ENCODE measurements at regions not wholly inside any gene's neighbourhood (a gene's known extent, or its start where the extent isn't known, plus 50 kb on each side); places are given as distances from the start of the nearest gene placed in this dataset.
A peak's percentile ranks its signal among the peaks of the same experiment; 100 is the strongest.

DNA sequence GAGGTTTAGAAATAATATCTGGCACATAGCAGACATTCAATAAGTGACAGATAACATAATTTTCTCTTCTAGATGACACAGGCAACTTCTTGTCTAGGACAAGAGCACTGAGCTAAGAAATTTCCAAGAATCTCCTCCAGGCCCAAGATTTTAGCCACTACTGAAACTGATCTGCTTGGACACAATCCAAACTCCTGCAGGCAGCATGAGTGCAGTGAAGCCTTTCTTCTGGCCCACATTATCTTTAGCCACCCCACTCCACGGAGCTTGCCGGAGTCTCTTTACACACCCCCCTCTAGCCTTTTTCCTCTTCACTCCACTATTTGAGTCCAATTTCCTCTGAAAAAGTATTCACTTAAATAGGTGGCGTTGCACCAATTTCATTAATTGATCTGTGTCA, 142.9 kb upstream of the DUSP10 start:
- no peak overlapping the region for H3K4me3 Mint-ChIP-seq
- H3K36me3 Mint-ChIP-seq, result peaks cover 3% of the 10 kb centered on the region
- DNase-seq (no peak), ATAC-seq (ENCODE audit: low read depth) (no peak)
- H3K9me3 Mint-ChIP-seq, result peaks cover 2% of the 10 kb centered on the region
- peaks cover 4% of the 10 kb centered on the region for H3K4me1 Mint-ChIP-seq
- H3K27ac Mint-ChIP-seq, result no peak overlapping the region
- H3K27me3 Mint-ChIP-seq, result peaks cover 11% of the 10 kb centered on the region
- POLR2A ChIA-PET, result no interaction called here

DNA sequence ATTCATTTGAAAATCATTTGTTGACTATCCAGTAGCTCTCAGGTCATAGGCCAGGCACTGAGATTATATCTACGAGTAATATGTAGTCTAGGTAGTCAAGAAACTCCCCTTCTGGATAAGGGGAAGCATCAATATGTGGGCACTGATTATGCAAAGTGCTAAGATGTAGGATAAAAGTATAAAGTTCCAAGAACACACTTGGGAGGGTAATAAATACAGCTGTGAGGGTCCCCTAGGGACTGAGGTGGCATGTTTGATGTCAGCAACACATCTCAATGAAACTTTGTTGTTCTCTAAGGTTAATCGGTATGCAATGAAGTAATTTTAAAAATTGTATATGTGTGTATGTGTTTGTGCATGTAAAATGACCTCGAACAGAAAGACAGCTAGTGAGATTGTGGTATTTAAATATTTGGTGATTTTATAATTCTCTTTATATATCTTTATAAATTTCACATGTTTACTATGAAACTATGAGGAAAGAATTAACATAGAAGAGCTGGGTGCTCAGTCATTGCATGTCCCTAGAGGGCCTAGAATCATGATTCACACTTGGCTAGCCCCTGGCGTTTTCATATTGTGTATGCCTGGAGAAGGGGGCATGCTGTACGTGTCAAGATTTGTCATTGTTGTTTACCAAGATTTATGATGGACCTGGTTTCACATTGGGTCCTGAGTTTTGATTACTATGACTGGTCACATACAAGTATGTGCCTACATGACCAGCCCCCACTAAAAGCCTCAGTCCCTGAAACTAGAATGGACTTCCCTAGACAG, 140.1 kb upstream of the DUSP10 start:
- DNase-seq, result no peak
- Mint-ChIP-seq H3K4me3 (no peak overlapping the region), H3K36me3 (peaks cover 2% of the 10 kb centered on the region), H3K27me3 (no peaks in the 10 kb centered on the region), H3K9me3 (no peaks in the 10 kb centered on the region), H3K4me1 (peaks cover 7% of the 10 kb centered on the region), H3K27ac (no peak overlapping the region)
- POLR2A ChIA-PET, result no interaction called here
- ATAC-seq (ENCODE audit: low read depth), result no peak

DNA sequence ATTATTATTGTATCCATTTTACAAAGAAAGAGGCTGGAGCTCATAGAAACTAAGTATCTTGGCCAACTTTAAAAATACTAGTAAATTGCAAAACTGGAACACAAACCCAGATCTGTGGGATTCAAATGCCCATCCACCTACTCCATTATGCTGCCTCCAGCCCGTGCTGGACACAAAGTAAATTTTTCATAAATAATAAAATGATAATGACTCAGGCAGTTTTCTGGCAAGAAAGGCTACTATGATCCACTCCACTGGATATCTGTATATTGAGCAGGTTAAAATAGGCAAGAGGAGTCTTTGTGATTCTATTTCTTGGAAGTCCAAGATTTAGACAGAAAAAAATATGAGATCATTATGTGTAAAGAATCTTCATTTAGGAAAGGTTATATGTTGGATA, 138.3 kb upstream of the DUSP10 start:
- no peak for ATAC-seq (ENCODE audit: low read depth)
- DNase-seq, result no peak
- no peaks in the 10 kb centered on the region for H3K9me3 Mint-ChIP-seq
- H3K27me3 Mint-ChIP-seq, result no peaks in the 10 kb centered on the region
- no peak overlapping the region for H3K27ac Mint-ChIP-seq
- H3K4me1 Mint-ChIP-seq, result peaks cover 5% of the 10 kb centered on the region
- H3K4me3 Mint-ChIP-seq, result no peak overlapping the region
- H3K36me3 Mint-ChIP-seq, result peaks cover 2% of the 10 kb centered on the region
- POLR2A ChIA-PET, result no interaction called here

DNA sequence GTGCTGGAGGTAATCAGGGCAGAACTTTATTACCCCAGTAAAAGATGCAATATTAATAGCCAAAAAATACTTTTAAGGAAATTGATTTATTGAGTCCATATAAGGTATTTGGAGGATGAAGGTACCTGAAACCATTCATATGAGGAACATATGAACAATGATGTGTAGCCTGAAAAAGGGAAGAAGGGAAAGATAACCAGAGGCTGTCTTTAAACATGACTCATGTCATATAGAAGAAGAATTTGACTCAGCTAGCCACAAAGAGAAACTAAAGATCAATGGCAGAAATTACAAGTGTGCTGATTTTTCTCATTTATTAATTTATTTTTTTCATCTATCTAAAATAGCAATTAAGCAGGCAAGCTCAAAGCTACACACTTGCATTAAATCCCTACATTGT, 136.2 kb upstream of the DUSP10 start:
- H3K27me3 Mint-ChIP-seq, result no peaks in the 10 kb centered on the region
- DNase-seq (no peak), ATAC-seq (ENCODE audit: low read depth) (no peak)
- peaks cover 2% of the 10 kb centered on the region for H3K36me3 Mint-ChIP-seq
- H3K9me3 Mint-ChIP-seq, result no peaks in the 10 kb centered on the region
- no peak overlapping the region for H3K27ac Mint-ChIP-seq
- peaks cover 11% of the 10 kb centered on the region for H3K4me1 Mint-ChIP-seq
- H3K4me3 Mint-ChIP-seq, result no peak overlapping the region
- POLR2A ChIA-PET, result interaction anchor here (0.7 kb wide), 1 partner anchor 136 kb away, joined by 3 read pairs; the partner anchor contains the start of gene DUSP10

DNA sequence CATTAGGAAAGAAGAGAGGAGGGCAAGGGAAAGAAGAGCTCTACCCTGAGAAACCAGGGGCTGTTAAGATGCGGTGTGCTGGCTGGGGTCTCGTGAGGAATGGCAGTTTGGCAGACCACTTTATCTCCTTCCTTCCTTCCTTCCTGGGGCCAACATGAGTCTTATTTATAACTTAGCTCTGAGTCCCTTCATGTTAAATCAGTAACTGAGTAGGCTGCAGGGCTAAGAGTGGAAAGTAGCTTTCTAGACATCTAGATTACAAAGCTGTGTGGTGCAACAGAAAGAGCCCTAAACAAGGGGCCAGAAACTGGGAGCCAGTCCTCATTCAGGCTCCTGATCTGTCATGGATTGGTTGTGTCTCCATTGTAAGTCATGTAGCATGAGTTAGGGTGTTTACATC, 135.4 kb upstream of the DUSP10 start:
- no peaks in the 10 kb centered on the region for H3K27me3 Mint-ChIP-seq
- POLR2A ChIA-PET, result no interaction called here
- peaks cover 2% of the 10 kb centered on the region for H3K36me3 Mint-ChIP-seq
- H3K4me3 Mint-ChIP-seq, result no peak overlapping the region
- ATAC-seq (ENCODE audit: low read depth) (no peak), DNase-seq (no peak)
- H3K4me1 Mint-ChIP-seq, result peaks cover 11% of the 10 kb centered on the region
- no peaks in the 10 kb centered on the region for H3K9me3 Mint-ChIP-seq
- no peak overlapping the region for H3K27ac Mint-ChIP-seq

DNA sequence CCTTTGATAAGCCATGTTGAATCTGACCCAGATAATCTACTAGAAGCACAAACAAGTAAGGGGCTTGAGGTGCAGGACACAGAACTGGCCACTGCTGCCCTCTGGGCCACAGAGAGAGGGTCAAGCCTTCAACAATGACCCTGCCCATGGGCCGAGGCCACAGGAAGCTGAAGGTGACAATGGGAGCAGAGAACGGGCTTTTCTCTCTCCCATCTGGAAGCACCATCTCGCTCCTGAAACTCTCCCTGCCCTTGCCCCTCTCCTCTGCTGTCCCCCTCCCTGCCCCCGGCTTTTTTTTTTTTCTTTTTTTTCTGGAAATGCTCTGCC, 133.1 kb upstream of the DUSP10 start:
- peak overlapping the region; percentile 43 for H3K27ac Mint-ChIP-seq
- H3K9me3 Mint-ChIP-seq, result no peaks in the 10 kb centered on the region
- ATAC-seq (ENCODE audit: low read depth), result no peak
- peaks cover 2% of the 10 kb centered on the region for H3K36me3 Mint-ChIP-seq
- POLR2A ChIA-PET, result no interaction called here
- peaks cover 11% of the 10 kb centered on the region for H3K4me1 Mint-ChIP-seq
- DNase-seq, result no peak
- H3K27me3 Mint-ChIP-seq, result no peaks in the 10 kb centered on the region
- no peak overlapping the region for H3K4me3 Mint-ChIP-seq

DNA sequence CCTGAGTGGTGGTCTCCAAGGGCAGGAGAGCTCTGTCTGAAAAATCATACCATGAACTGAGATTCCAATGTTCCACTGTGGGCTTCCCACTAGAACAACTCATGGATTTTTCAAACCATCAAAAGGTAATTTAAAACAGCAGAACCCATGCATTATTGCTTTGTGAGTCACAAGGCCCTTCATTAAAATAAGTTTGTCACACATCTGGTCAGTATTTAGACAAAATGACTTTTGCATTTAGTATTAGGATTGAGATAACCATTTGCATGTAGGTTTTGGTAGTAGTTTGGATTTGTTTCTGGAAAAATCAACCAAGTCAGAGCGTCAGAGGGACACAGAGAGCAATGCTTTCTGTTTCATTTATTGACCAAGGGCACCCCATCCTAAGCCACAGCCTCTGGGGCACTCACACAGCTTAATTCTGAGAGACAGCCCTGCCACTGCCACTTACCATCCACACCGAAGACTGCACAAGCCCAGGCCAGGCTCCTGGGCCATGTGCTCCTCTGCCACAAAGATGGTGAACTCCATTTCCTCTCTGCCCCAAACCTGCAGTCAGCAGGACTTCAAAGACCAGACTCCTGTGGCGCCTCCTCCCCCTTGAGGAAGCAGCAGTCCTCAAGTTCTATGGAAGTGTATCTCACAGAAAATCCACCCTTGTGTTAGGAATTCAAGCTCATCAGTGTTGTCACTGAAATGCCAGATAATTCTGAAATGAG, 132.6 kb upstream of the DUSP10 start:
- Mint-ChIP-seq H3K27ac (peak overlapping the region; percentile 43), H3K4me1 (peaks cover 11% of the 10 kb centered on the region), H3K36me3 (peaks cover 2% of the 10 kb centered on the region), H3K9me3 (no peaks in the 10 kb centered on the region), H3K4me3 (no peak overlapping the region), H3K27me3 (peaks cover under 1% of the 10 kb centered on the region)
- DNase-seq, result no peak
- POLR2A ChIA-PET, result no interaction called here
- no peak for ATAC-seq (ENCODE audit: low read depth)

DNA sequence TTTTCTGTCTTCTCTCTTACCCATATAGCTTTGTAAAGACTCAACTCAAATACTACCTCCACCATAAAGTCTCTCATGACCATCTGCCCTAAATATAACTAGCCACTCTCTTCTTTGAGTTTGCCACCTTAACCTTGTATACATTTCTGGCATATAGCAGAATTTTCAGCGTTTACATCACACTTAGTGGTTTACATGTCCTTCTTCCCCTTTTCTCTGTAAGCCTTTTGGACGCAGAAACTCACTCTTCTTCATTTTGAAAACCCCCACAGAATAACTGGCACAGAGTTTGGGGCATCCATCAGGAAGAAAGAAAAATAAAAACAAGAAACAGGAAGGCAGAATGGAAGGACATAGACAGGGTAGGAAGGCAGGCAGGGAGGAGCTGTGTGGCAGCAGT, 131.8 kb upstream of the DUSP10 start:
- Mint-ChIP-seq H3K4me3 (no peak overlapping the region), H3K27me3 (peaks cover 3% of the 10 kb centered on the region), H3K4me1 (peaks cover 11% of the 10 kb centered on the region), H3K9me3 (no peaks in the 10 kb centered on the region), H3K36me3 (peaks cover 2% of the 10 kb centered on the region), H3K27ac (no peak overlapping the region)
- POLR2A ChIA-PET, result no interaction called here
- DNase-seq, result no peak
- no peak for ATAC-seq (ENCODE audit: low read depth)

DNA sequence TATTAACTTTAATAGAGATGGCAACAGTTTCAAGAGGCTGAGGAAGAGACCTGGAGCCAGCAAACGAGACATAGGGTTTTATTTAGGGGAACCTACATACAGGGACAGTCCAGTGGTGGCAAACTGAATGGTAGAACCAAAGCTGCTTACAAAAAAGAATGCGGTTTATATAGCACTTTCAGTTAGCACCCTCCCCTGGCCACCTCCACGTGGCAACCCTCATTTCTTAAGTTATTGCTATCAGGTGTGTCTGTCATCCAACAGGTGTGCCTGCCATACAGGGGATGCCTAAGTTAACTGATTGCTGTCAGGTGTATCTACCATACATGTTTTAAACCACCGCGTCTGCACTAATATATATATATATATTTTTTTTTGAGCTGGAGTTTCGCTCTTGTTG, 129.2 kb upstream of the DUSP10 start:
- POLR2A ChIA-PET, result no interaction called here

DNA sequence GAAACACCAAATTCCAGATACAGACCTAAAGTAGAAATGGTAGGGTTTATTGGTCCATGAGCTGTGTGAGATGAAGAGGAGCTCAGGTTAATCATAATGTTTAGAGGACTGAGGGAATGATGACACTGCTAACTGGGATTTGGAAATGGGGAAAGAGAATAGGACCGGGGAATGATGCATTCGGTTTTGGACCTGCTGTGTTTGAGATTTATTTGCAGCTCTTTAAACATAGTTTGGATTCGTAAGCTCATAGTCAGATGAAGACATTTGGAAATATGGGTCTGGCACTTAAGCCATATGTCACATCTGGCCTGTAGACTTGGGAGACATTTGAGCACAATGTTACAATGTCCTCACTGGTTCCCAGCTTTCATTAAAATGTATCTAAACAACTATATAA, 127.9 kb upstream of the DUSP10 start:
- H3K27me3 Mint-ChIP-seq, result peaks cover 3% of the 10 kb centered on the region
- DNase-seq (no peak), ATAC-seq (ENCODE audit: low read depth) (no peak)
- H3K9me3 Mint-ChIP-seq, result peaks cover 2% of the 10 kb centered on the region
- no peak overlapping the region for H3K27ac Mint-ChIP-seq
- POLR2A ChIA-PET, result no interaction called here
- peaks cover 5% of the 10 kb centered on the region for H3K4me1 Mint-ChIP-seq
- H3K36me3 Mint-ChIP-seq, result peaks cover 3% of the 10 kb centered on the region
- no peak overlapping the region for H3K4me3 Mint-ChIP-seq

More for the DNA sequence above, 129.2 kb upstream of the DUSP10 start:
- peaks cover 2% of the 10 kb centered on the region for H3K9me3 Mint-ChIP-seq
- ATAC-seq (ENCODE audit: low read depth) (no peak), DNase-seq (no peak)
- no peak overlapping the region for H3K27ac Mint-ChIP-seq
- no peak overlapping the region for H3K4me3 Mint-ChIP-seq
- H3K36me3 Mint-ChIP-seq, result peaks cover 2% of the 10 kb centered on the region
- H3K4me1 Mint-ChIP-seq, result peaks cover 6% of the 10 kb centered on the region
- peaks cover 3% of the 10 kb centered on the region for H3K27me3 Mint-ChIP-seq

DNA sequence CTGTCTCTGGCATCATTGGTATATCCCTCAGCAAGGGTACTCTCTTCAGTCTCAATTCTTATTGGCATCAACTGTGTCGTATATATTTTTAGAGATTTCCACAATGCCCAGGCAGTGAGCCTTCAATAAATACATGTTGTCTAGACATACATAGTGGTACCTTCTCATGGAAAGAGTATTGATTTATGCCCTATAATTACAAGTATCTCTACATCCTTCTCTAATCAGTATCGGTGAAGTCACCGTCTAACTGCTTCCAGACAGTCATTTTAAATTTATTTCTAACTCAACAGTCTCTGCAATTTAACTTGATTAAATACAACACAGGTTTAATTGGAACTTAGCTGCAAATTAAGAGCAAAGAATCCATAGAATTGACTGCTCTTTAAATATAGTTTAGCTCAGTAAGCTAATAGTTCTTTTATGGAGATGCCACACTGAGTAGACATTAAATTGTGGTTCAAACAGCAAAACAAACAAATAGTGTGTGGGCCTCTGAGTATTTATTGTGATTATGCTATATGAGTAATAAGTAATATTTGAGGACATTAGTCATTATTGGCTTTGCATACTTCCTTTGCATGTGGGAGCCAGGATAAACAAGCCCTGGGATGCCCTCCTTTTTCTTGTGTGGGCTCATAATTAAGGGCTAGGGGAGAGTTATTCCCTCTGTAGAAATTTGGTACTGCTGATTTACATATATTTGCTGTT, 126.9 kb upstream of the DUSP10 start:
- POLR2A ChIA-PET, result no interaction called here
- no peak for DNase-seq
- no peak for ATAC-seq (ENCODE audit: low read depth)
- no peaks in the 10 kb centered on the region for H3K4me1 Mint-ChIP-seq
- no peak overlapping the region for H3K4me3 Mint-ChIP-seq
- no peak overlapping the region for H3K27ac Mint-ChIP-seq
- H3K27me3 Mint-ChIP-seq, result peaks cover 3% of the 10 kb centered on the region
- H3K36me3 Mint-ChIP-seq, result peaks cover 3% of the 10 kb centered on the region
- peaks cover 2% of the 10 kb centered on the region for H3K9me3 Mint-ChIP-seq

DNA sequence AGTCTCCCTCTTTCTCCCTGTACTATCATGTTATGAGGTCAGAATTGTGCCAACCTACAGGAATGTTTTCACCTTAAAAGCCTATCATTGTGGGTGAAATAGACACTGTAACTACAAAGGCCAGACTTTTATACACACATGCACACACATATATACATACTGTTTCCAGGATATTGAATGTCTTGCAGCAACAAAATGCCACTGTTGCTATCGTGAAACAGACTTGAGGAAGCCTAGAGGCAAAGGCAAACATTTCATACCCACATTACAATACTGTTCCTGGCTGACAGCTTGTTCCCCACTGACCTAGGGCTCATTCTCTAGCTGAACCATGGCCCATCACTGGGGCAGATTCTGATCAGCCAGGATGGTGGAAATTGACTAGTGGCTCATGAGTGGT, 125.1 kb upstream of the DUSP10 start:
- H3K4me3 Mint-ChIP-seq, result no peak overlapping the region
- ATAC-seq (ENCODE audit: low read depth), result no peak
- no peaks in the 10 kb centered on the region for H3K4me1 Mint-ChIP-seq
- H3K27me3 Mint-ChIP-seq, result peaks cover 3% of the 10 kb centered on the region
- POLR2A ChIA-PET, result no interaction called here
- peaks cover 2% of the 10 kb centered on the region for H3K9me3 Mint-ChIP-seq
- H3K36me3 Mint-ChIP-seq, result peaks cover 3% of the 10 kb centered on the region
- no peak for DNase-seq
- no peak overlapping the region for H3K27ac Mint-ChIP-seq

DNA sequence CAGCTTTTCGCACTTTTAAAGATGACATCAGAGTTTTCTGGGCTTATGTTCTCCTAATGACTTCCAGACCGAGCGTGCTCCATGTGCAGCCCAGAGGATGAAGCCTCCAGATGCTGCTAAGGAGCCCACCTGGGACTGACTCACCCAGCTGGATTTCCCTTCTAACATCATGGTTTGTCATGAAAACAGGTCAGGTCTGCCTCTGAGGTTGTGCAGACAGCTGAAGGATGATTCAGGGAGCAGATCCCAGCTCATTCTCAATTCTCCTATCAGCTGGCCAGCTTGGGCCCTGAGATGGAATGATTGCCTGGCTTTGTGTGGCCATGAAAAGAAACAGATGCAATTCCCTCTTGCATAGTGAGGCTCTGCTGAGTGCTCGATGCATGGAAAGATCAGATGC, 123.9 kb upstream of the DUSP10 start:
- H3K9me3 Mint-ChIP-seq, result peaks cover 2% of the 10 kb centered on the region
- no peak overlapping the region for H3K4me3 Mint-ChIP-seq
- POLR2A ChIA-PET, result no interaction called here
- no peak overlapping the region for H3K27ac Mint-ChIP-seq
- H3K4me1 Mint-ChIP-seq, result no peaks in the 10 kb centered on the region
- H3K27me3 Mint-ChIP-seq, result peaks cover 3% of the 10 kb centered on the region
- DNase-seq, result no peak
- ATAC-seq (ENCODE audit: low read depth), result no peak
- H3K36me3 Mint-ChIP-seq, result peaks cover 3% of the 10 kb centered on the region

DNA sequence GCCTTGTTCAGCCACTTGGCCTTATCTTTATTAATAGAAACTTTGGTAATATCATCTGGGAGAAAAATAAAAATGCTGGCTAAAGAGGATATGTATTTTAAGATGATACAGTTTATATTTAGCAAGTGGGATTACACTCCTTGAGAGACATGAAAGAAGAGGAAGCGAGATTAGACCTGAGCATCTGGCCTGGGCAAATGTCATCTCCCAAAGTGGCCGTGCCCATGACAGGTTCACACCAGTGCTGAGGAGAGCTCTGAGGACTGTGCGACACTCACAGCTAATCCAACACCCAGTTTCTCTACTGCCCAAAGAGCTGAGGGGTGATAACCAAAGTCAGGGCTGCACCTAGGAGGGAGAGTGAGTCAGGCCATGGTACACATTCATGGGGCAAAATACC, 121.7 kb upstream of the DUSP10 start:
- ATAC-seq (ENCODE audit: low read depth) (no peak), DNase-seq (no peak)
- no peaks in the 10 kb centered on the region for H3K4me1 Mint-ChIP-seq
- no peak overlapping the region for H3K27ac Mint-ChIP-seq
- peaks cover 3% of the 10 kb centered on the region for H3K27me3 Mint-ChIP-seq
- no peak overlapping the region for H3K4me3 Mint-ChIP-seq
- H3K9me3 Mint-ChIP-seq, result peaks cover 2% of the 10 kb centered on the region
- peaks cover 3% of the 10 kb centered on the region for H3K36me3 Mint-ChIP-seq
- POLR2A ChIA-PET, result no interaction called here

Measured in activated naive CD8-positive, alpha-beta T cell treated with anti-CD3 and anti-CD28 coated beads, Interleukin-2, amount 10 ng/mL, durations not matched to agents 7 days and 5 days (primary cell).